Caco-2 (cell line): ENCODE measurements at regions not wholly inside any gene's neighbourhood (a gene's known extent, or its start where the extent isn't known, plus 50 kb on each side); places are given as distances from the start of the nearest gene placed in this dataset.

Source experiments
- BruUV-seq: library from RNA; stranded (reverse); fragments of 400-500 nt; replicated peaks from 2 replicates; lab custom pipeline; 2021; lab: Mats Ljungman, UMichigan
- CTCF ChIA-PET: fragments of 300-600 bp; sonication (Branson Sonifier 250); formaldehyde crosslinking; loops from one replicate; lab custom pipeline; 2022; ENCODE audit warnings: antibody characterized with exemption; lab: Charles Lee
- POLR2A ChIA-PET: fragments of 300-600 bp; sonication (Branson Sonifier 250); formaldehyde crosslinking; loops from one replicate; lab custom pipeline; 2022; ENCODE audit warnings: antibody characterized with exemption; lab: Charles Lee
- DNase-seq, 2 experiments: peaks; one replicate each; pipeline versions ENCODE4 v3.0.0 to v3.0.0-alpha.2; 2020 to 2022
- H3K27me3 ChIP-seq: replicated peaks from 2 replicates; pipeline ENCODE4 v1.6.0; 2011; ENCODE audit warnings: low read length; ENCODE audit not compliant: control insufficient read depth, insufficient read depth
- H3K36me3 ChIP-seq: 2 replicates; pipeline ENCODE4 v1.5.1; 2011; ENCODE audit warnings: low read length; ENCODE audit not compliant: control insufficient read depth, insufficient read depth
- H3K4me1 ChIP-seq: fragments of 250-450 bp; sonication (Bioruptor Pico); 2 replicates; pipeline ENCODE4 v1.5.1; 2020; ENCODE audit warnings: mild to moderate bottlenecking
- H3K4me3 ChIP-seq: 2 replicates; pipeline ENCODE4 v1.5.1; 2011; ENCODE audit warnings: low read depth, mild to moderate bottlenecking, control low read depth, low read length
- H3K9me3 ChIP-seq: fragments of 250-450 bp; sonication (Bioruptor Pico); 2 replicates; pipeline ENCODE4 v1.5.1; 2020; ENCODE audit warnings: mild to moderate bottlenecking, moderate library complexity
- H3K27ac Mint-ChIP-seq: one replicate; pipeline ENCODE4 v1.8.0; 2022; ENCODE audit warnings: mixed read lengths; ENCODE audit not compliant: unreplicated experiment
- H3K27me3 Mint-ChIP-seq: one replicate; pipeline ENCODE4 v1.8.0; 2022; ENCODE audit warnings: mixed read lengths; ENCODE audit not compliant: insufficient read depth, unreplicated experiment
- H3K36me3 Mint-ChIP-seq: one replicate; pipeline ENCODE4 v1.8.0; 2022; ENCODE audit warnings: mild to moderate bottlenecking, mixed read lengths; ENCODE audit not compliant: insufficient read depth, unreplicated experiment
- H3K4me1 Mint-ChIP-seq: one replicate; pipeline ENCODE4 v1.8.0; 2022; ENCODE audit warnings: low read depth, mixed read lengths; ENCODE audit not compliant: unreplicated experiment
- H3K4me3 Mint-ChIP-seq: one replicate; pipeline ENCODE4 v1.8.0; 2022; ENCODE audit warnings: mild to moderate bottlenecking, moderate library complexity, mixed read lengths; ENCODE audit not compliant: unreplicated experiment
- H3K9me3 Mint-ChIP-seq: one replicate; pipeline ENCODE4 v1.8.0; 2022; ENCODE audit warnings: mixed read lengths; ENCODE audit not compliant: unreplicated experiment
- intact Hi-C: fragments of 100-400 bp; cut with micrococcal nuclease; formaldehyde crosslinking; loops from one replicate; pipeline ENCODE4 v1.10.0; 2022; ENCODE audit not compliant: unreplicated experiment
- TF ChIP-seq, protein P1 (sequence below), 2 experiments: fragments of 200-600 bp in 1 of 2; IDR thresholded peaks; 1 replicate in 1 of 2; 2 replicates in 1 of 2; pipeline versions ENCODE4 v1.5.1 to v1.8.0; 2011 to 2022; ENCODE audit warnings: antibody characterized with exemption in 1 of 2, control low read depth in 1 of 2, inconsistent platforms in 1 of 2, low read depth in 1 of 2, low read length in 1 of 2, mild to moderate bottlenecking in 1 of 2, moderate library complexity in 1 of 2; ENCODE audit not compliant: insufficient read depth in 1 of 2, severe bottlenecking in 1 of 2, unreplicated experiment in 1 of 2

DNA sequence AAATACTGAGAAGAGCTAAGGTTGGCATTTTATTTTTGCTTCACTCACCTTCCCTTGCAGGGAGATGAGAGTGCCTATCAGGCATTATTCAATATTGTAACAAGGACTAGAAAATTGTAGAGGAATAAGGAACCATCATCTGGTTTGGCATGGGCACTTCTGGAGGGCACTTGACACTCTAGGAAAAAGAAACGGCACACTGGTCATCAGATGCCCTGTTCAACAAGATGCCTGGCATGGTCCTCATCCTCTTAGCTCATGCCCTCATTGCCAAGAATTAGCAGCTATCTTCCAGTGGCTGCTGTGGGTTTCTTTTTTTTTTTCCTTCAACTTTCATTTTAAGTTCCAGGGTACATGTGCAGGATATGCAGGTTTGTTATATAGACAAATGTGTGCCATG, 95.1 kb upstream of the ESRRG start:
- intact Hi-C loops, result no loop called here
- H3K36me3 Mint-ChIP-seq, result no peaks in the 10 kb centered on the region
- no peaks in the 10 kb centered on the region for H3K9me3 Mint-ChIP-seq
- no peak overlapping the region for H3K4me3 Mint-ChIP-seq
- BruUV-seq, result no TSS peak
- H3K4me3 ChIP-seq, result no peak overlapping the region
- H3K4me1 Mint-ChIP-seq, result no peaks in the 10 kb centered on the region
- H3K36me3 ChIP-seq, result no peaks in the 10 kb centered on the region
- no peaks in the 10 kb centered on the region for H3K27me3 ChIP-seq
- CTCF ChIA-PET, result interaction anchor here (0.7 kb wide), 1 partner anchor 81 kb away, joined by 3 read pairs; no protein-coding TSS in a partner anchor
- H3K4me1 ChIP-seq, result 0 out of 2 replicates have a peak, but pooled peaks cover 8% of the 10 kb centered on the region
- TF ChIP-seq, protein P1, sequence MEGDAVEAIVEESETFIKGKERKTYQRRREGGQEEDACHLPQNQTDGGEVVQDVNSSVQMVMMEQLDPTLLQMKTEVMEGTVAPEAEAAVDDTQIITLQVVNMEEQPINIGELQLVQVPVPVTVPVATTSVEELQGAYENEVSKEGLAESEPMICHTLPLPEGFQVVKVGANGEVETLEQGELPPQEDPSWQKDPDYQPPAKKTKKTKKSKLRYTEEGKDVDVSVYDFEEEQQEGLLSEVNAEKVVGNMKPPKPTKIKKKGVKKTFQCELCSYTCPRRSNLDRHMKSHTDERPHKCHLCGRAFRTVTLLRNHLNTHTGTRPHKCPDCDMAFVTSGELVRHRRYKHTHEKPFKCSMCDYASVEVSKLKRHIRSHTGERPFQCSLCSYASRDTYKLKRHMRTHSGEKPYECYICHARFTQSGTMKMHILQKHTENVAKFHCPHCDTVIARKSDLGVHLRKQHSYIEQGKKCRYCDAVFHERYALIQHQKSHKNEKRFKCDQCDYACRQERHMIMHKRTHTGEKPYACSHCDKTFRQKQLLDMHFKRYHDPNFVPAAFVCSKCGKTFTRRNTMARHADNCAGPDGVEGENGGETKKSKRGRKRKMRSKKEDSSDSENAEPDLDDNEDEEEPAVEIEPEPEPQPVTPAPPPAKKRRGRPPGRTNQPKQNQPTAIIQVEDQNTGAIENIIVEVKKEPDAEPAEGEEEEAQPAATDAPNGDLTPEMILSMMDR (IDR thresholded peaks at IDR 0.05; ENCODE audit: insufficient read depth in 1 of 2, low read depth in 1 of 2, low read length in 1 of 2, severe bottlenecking in 1 of 2, unreplicated experiment in 1 of 2), result no peak
- POLR2A ChIA-PET, result no interaction called here
- DNase-seq, result no peak
- no peaks in the 10 kb centered on the region for H3K9me3 ChIP-seq
- peaks cover 8% of the 10 kb centered on the region for H3K27me3 Mint-ChIP-seq
- no peak overlapping the region for H3K27ac Mint-ChIP-seq

DNA sequence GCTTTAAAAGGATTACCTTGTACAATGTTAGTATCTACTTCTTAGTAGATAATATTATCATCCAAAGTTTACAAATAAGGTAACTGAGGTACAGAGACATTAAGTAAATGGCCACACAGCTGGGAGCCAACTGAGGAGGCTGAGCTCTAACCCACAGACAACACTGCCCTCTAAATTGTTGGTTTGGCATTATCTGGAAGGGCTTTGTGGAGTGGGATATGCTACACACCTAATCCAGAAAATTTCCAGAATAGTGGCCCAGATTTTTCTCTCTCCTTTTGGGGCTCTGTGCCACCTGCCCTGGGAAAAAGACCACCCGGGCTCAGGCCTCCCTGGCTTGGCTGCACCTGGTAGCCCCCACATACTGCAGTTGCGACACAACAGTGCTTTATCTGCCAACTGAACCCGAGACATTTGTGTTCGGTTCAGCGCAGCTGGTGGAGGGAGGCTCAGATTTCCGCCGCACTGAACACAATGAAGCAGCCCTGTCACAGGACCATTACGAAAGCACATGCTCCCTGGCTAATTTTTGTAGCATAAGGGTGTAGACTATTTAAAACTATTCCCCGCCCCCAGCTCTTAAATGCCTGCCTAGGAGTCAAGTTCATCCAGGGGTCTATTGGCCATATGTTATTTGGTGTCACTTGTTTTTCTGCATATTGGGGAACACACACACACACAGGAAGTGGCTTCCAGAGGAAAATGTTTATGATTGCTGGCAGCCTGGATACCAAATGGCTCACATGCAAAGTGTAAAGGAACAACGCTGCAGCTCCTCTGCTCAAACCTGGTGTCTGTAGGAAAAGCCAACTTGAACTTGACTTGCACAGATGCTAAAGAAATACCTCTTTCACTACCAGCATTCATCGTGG, 92.3 kb upstream of the ESRRG start:
- TF ChIP-seq, protein P1 (IDR thresholded peaks at IDR 0.05; ENCODE audit: insufficient read depth in 1 of 2, low read depth in 1 of 2, low read length in 1 of 2, severe bottlenecking in 1 of 2, unreplicated experiment in 1 of 2), result no peak
- Histone ChIP-seq H3K4me1 (0 out of 2 replicates have a peak, but pooled peaks cover 4% of the 10 kb centered on the region), H3K36me3 (no peaks in the 10 kb centered on the region), H3K9me3 (no peaks in the 10 kb centered on the region), H3K4me3 (no peak overlapping the region), H3K27me3 (no peaks in the 10 kb centered on the region)
- ChIA-PET POLR2A (no interaction called here), CTCF (no interaction called here)
- intact Hi-C loops, result no loop called here
- Mint-ChIP-seq H3K27me3 (peaks cover 11% of the 10 kb centered on the region), H3K4me3 (no peak overlapping the region), H3K4me1 (no peaks in the 10 kb centered on the region), H3K27ac (no peak overlapping the region), H3K9me3 (no peaks in the 10 kb centered on the region), H3K36me3 (no peaks in the 10 kb centered on the region)
- no TSS peak for BruUV-seq
- DNase-seq, result no peak

DNA sequence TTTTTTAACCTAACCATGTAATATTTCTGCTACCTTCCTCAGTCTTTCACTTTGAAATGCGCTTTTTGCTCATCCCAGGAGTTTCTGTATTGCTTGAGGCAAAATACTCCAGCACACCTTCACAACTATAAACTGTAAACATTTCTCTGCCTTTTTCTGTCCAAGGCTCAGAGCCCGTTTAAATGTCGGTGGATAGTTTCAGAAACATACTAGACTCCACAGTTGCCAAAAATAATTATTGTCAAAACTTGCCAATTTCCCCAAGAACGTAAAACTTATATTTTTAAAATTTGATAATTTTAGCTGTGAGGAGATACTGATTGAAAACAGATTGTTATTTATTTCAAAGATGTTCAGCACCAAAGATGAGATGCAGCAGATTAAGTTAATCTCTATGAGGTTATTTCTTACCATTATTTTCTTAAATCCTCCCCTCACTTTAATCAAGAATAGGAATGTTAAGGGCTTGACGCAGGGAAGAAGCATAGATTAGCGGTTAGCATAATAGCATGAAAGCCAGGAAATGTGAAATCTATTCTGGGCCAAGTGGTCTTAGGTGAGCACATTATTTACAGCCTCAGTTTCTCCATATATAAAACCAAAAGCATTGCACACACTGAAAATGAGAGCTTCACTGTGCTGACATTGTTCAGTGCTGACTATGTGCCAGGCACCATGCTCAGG, 91.5 kb upstream of the ESRRG start:
- peaks cover 11% of the 10 kb centered on the region for H3K27me3 Mint-ChIP-seq
- no peak for DNase-seq
- no peak overlapping the region for H3K4me3 ChIP-seq
- ChIA-PET POLR2A (no interaction called here), CTCF (no interaction called here)
- no peaks in the 10 kb centered on the region for H3K9me3 ChIP-seq
- TF ChIP-seq, protein P1 (IDR thresholded peaks at IDR 0.05; ENCODE audit: insufficient read depth in 1 of 2, low read depth in 1 of 2, low read length in 1 of 2, severe bottlenecking in 1 of 2, unreplicated experiment in 1 of 2), result no peak
- H3K27ac Mint-ChIP-seq, result no peak overlapping the region
- H3K9me3 Mint-ChIP-seq, result no peaks in the 10 kb centered on the region
- no peaks in the 10 kb centered on the region for H3K27me3 ChIP-seq
- intact Hi-C loops, result no loop called here
- H3K4me1 ChIP-seq, result 0 out of 2 replicates have a peak, but pooled peaks cover 4% of the 10 kb centered on the region
- H3K36me3 ChIP-seq, result no peaks in the 10 kb centered on the region
- no peak overlapping the region for H3K4me3 Mint-ChIP-seq
- no peaks in the 10 kb centered on the region for H3K36me3 Mint-ChIP-seq
- no TSS peak for BruUV-seq
- H3K4me1 Mint-ChIP-seq, result no peaks in the 10 kb centered on the region
